ENCODE measurements at regions not wholly inside any gene's neighbourhood (a gene's known extent, or its start where the extent isn't known, plus 50 kb on each side); places are given as distances from the start of the nearest gene placed in this dataset.

DNA sequence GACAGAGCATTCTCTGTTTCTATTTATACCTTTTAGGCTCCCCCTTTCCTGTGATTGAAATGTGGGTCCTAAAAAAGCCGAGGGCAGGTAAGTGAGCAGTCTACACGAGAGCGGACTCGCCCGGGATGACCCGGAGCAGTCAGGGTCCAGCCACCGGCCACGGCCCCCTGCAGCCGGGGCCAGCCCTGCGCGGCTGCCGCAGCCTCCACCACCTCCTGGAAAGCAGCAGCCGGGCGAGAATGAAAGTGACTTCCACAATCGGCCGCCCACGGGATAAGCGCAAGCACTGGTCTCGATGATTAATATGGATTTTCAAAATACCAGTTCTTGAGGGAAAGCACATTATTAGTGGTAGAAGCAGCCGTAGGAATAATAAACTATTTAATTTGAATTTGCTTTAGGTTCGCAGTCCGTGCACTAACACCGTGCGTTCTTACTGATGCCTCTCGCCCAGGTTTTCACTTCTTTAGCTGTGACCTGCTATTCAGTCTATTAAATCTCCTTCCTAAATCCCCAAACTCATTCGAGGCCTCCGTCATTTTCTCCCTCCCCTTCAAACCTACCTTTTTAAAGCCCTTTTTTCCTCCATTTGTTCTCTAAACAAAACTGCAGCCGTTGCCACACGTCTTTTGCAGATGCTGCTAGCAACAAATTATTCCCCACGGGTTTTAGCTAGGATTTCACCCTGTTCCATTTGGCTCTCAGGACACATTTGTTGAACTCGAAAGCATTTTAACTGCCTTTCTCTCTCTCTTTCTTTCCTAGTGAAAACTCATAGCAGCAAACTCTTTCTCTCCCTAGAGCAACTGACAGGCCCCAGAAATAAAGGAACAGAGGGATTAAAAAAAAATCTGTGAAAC lies 1015.1 kb upstream of the PIK3C3 start:
- intact Hi-C loops (cut with DNase I; ENCODE audit: low total_unique reads): no loop called here
- Histone ChIP-seq H3K9me3 (no peaks in the 10 kb centered on the region), H3K27ac (no peak overlapping the region), H3K27me3 (no peaks in the 10 kb centered on the region), H3K4me1 (no peaks in the 10 kb centered on the region), H3K36me3 (no peaks in the 10 kb centered on the region), H3K4me3 (peak overlapping the region in 1 of 3 donors; percentile 49)
- DNase-seq (ENCODE audit: low spot score in 2 of 2): no peak
- TF ChIP-seq POLR2AphosphoS5 (IDR thresholded peaks at IDR 0.05): no peak

DNA sequence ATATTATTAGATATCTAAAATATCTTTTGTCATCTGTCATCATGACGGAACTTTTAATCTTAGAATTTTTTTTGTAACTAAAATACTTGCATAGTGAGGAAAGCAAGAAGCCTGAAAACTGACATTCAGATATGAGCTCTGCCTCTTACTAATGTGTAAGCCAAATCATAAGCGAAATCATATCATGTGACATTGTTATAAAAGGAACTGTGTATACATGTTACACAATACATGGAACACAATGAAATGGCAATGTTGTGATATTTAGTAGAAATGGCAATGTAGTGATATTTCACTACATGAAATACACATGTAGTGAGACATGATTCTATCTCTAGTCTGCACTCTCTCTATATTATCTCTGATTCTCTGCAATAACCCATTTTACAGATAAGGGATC lies 1016.4 kb upstream of the PIK3C3 start:
- H3K4me3 ChIP-seq: no peak overlapping the region
- H3K9me3 ChIP-seq: no peaks in the 10 kb centered on the region
- no peaks in the 10 kb centered on the region for H3K27me3 ChIP-seq
- TF ChIP-seq, protein P1, sequence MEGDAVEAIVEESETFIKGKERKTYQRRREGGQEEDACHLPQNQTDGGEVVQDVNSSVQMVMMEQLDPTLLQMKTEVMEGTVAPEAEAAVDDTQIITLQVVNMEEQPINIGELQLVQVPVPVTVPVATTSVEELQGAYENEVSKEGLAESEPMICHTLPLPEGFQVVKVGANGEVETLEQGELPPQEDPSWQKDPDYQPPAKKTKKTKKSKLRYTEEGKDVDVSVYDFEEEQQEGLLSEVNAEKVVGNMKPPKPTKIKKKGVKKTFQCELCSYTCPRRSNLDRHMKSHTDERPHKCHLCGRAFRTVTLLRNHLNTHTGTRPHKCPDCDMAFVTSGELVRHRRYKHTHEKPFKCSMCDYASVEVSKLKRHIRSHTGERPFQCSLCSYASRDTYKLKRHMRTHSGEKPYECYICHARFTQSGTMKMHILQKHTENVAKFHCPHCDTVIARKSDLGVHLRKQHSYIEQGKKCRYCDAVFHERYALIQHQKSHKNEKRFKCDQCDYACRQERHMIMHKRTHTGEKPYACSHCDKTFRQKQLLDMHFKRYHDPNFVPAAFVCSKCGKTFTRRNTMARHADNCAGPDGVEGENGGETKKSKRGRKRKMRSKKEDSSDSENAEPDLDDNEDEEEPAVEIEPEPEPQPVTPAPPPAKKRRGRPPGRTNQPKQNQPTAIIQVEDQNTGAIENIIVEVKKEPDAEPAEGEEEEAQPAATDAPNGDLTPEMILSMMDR (IDR thresholded peaks at IDR 0.05): no peak
- TF ChIP-seq POLR2AphosphoS5 (IDR thresholded peaks at IDR 0.05): no peak
- no peak for TF ChIP-seq POLR2A (IDR thresholded peaks at IDR 0.05)
- intact Hi-C loops (cut with DNase I; ENCODE audit: low total_unique reads): no loop called here
- H3K27ac ChIP-seq: no peak overlapping the region
- H3K4me1 ChIP-seq: no peaks in the 10 kb centered on the region
- DNase-seq (ENCODE audit: low spot score in 2 of 2): no peak
- H3K36me3 ChIP-seq: no peaks in the 10 kb centered on the region

DNA sequence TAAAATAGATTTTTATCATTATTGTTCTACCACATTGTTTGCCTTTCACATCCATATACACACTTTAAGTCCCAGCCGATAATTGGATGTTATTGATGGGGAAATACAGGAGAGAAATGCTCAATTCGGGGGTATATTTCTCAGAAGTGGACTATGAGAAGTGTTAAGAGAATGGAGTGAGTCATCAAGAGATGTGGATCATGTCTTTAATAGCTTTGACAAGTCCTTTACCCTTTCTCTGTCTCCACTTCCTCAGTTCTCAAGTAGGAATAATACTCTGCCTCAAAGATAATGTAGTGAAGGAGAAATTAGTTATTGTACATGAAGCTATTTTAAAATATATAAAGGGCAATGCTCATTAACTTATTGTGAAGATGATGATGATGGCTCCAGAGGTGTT lies 1017.6 kb upstream of the PIK3C3 start:
- no peaks in the 10 kb centered on the region for H3K27me3 ChIP-seq
- TF ChIP-seq, protein P1 (IDR thresholded peaks at IDR 0.05): no peak
- TF ChIP-seq POLR2AphosphoS5 (IDR thresholded peaks at IDR 0.05) (no peak), POLR2A (IDR thresholded peaks at IDR 0.05) (no peak)
- no peaks in the 10 kb centered on the region for H3K9me3 ChIP-seq
- H3K36me3 ChIP-seq: no peaks in the 10 kb centered on the region
- H3K27ac ChIP-seq: no peak overlapping the region
- no peak overlapping the region for H3K4me3 ChIP-seq
- intact Hi-C loops (cut with DNase I; ENCODE audit: low total_unique reads): no loop called here
- no peak for DNase-seq (ENCODE audit: low spot score in 2 of 2)
- H3K4me1 ChIP-seq: no peaks in the 10 kb centered on the region

DNA sequence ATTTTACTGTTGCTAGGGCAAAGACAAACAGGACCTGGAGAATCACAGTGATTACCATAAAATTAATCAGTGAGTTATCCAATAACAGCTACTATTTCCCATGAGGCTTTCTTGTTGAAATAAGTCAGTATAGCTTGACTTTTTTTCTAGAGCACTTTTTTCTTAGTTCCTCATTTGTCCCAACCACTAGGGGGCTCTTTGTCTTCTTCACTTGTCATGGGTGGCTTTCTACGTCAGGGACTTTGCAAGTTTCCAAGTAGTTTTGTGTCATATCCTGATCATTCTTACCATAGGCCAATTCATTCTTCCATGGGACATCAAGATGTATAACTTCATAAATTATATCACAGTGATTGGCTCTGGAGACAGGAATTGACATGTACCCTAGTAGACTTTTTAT lies 1019.6 kb upstream of the PIK3C3 start:
- Histone ChIP-seq H3K4me3 (no peak overlapping the region), H3K4me1 (no peaks in the 10 kb centered on the region), H3K27me3 (no peaks in the 10 kb centered on the region), H3K9me3 (no peaks in the 10 kb centered on the region), H3K36me3 (no peaks in the 10 kb centered on the region), H3K27ac (no peak overlapping the region)
- TF ChIP-seq, protein P1 (IDR thresholded peaks at IDR 0.05): no peak
- TF ChIP-seq POLR2AphosphoS5 (IDR thresholded peaks at IDR 0.05) (no peak), POLR2A (IDR thresholded peaks at IDR 0.05) (no peak)
- no peak for DNase-seq (ENCODE audit: low spot score in 2 of 2)
- intact Hi-C loops (cut with DNase I; ENCODE audit: low total_unique reads): no loop called here

DNA sequence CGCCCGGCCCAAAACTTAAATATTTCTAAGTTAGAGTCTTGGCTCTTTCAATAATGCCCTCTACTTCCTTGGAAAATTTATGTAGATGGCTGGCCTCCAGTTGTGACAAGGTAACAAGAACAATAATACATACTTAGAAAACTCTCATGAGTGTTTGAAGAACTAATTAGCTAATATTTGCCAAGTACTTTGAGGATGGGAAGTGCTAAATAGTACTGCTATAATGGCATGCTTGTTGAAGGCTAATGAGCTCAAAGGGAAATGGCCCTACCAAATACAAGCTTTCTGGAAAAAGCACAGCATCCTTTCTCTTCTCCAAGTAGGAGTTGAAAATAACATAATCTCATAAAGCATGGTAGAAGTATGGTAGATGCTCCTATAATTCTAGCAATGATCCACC lies 1022.2 kb upstream of the PIK3C3 start:
- intact Hi-C loops (cut with DNase I; ENCODE audit: low total_unique reads): no loop called here
- no peak for TF ChIP-seq POLR2AphosphoS5 (IDR thresholded peaks at IDR 0.05)
- TF ChIP-seq POLR2A (IDR thresholded peaks at IDR 0.05): no peak
- TF ChIP-seq, protein P1 (IDR thresholded peaks at IDR 0.05): no peak

More for the DNA sequence above, 1022.2 kb upstream of the PIK3C3 start:
- Histone ChIP-seq H3K36me3 (no peaks in the 10 kb centered on the region), H3K27me3 (no peaks in the 10 kb centered on the region), H3K4me1 (no peaks in the 10 kb centered on the region), H3K9me3 (no peaks in the 10 kb centered on the region), H3K27ac (no peak overlapping the region), H3K4me3 (no peak overlapping the region)
- no peak for DNase-seq (ENCODE audit: low spot score in 2 of 2)
